Endodermal cell (in vitro differentiated cells): ENCODE measurements at regions not wholly inside any gene's neighbourhood (a gene's known extent, or its start where the extent isn't known, plus 50 kb on each side); places are given as distances from the start of the nearest gene placed in this dataset.

Source experiments
- DNase-seq: peaks from one replicate; pipeline ENCODE4 v3.0.0-alpha.2; 2017
- H3K27ac ChIP-seq: 2 replicates; pipeline ENCODE4 v1.5.1; 2013; ENCODE audit warnings: mild to moderate bottlenecking, low read depth, low read length, moderate library complexity
- H3K27me3 ChIP-seq: 2 replicates; pipeline ENCODE4 v1.6.1; 2013; ENCODE audit warnings: mild to moderate bottlenecking, low read length, moderate library complexity; ENCODE audit not compliant: insufficient read depth, control insufficient read depth, poor library complexity, severe bottlenecking
- H3K36me3 ChIP-seq: 2 replicates; pipeline ENCODE4 v1.7.0; 2013; ENCODE audit warnings: mild to moderate bottlenecking, low read length, moderate library complexity; ENCODE audit not compliant: control insufficient read depth, insufficient read depth
- H3K4me1 ChIP-seq: one replicate; pipeline ENCODE4 v1.7.0; 2013; ENCODE audit warnings: low read length; ENCODE audit not compliant: control insufficient read depth, insufficient read depth
- H3K4me3 ChIP-seq: 2 replicates; pipeline ENCODE4 v1.5.1; 2013; ENCODE audit warnings: mild to moderate bottlenecking, low read length, moderate library complexity
- H3K9ac ChIP-seq: 2 replicates; pipeline ENCODE4 v1.6.1; 2013; ENCODE audit warnings: mild to moderate bottlenecking, low read length, moderate library complexity; ENCODE audit not compliant: poor library complexity, severe bottlenecking; ENCODE audit errors: extremely low read depth
- H3K9me3 ChIP-seq: 2 replicates; pipeline ENCODE4 v1.6.1; 2013; ENCODE audit warnings: mild to moderate bottlenecking, low read length, moderate library complexity; ENCODE audit not compliant: control insufficient read depth
- H3K27ac Mint-ChIP-seq: 2 replicates; pipeline ENCODE4 v1.8.0; 2020; ENCODE audit warnings: mixed read lengths
- H3K27me3 Mint-ChIP-seq: 2 replicates; pipeline ENCODE4 v1.8.0; 2021; ENCODE audit warnings: mild to moderate bottlenecking, mixed read lengths; ENCODE audit not compliant: insufficient read depth
- H3K36me3 Mint-ChIP-seq: 2 replicates; pipeline ENCODE4 v1.8.0; 2020; ENCODE audit warnings: low read depth, mixed read lengths
- H3K4me1 Mint-ChIP-seq: 2 replicates; pipeline ENCODE4 v1.8.0; 2020; ENCODE audit warnings: mixed read lengths
- H3K4me3 Mint-ChIP-seq: 2 replicates; pipeline ENCODE4 v1.8.0; 2020; ENCODE audit warnings: mild to moderate bottlenecking, moderate library complexity, mixed read lengths
- H3K9me3 Mint-ChIP-seq: 2 replicates; pipeline ENCODE4 v1.8.0; 2020; ENCODE audit warnings: mild to moderate bottlenecking, mixed read lengths
- WGBS, 2 experiments: methylation state at CpG; one replicate each; pipeline versions ENCODE4 v1.1.5 to v1.1.7; 2013; ENCODE audit warnings: missing lambda C conversion rate in 2 of 2, mixed read lengths in 1 of 2; ENCODE audit not compliant: insufficient coverage in 1 of 2, insufficient read length in 1 of 2; 5-methylcytosine and 5-hydroxymethylcytosine counted together
- TF ChIP-seq, protein P1 (sequence below): fragments of 200-600 bp; sonication (generic); conservative IDR thresholded peaks from 2 replicates; pipeline ENCODE4 v1.5.0; 2021; ENCODE audit warnings: antibody characterized with exemption, mild to moderate bottlenecking

DNA sequence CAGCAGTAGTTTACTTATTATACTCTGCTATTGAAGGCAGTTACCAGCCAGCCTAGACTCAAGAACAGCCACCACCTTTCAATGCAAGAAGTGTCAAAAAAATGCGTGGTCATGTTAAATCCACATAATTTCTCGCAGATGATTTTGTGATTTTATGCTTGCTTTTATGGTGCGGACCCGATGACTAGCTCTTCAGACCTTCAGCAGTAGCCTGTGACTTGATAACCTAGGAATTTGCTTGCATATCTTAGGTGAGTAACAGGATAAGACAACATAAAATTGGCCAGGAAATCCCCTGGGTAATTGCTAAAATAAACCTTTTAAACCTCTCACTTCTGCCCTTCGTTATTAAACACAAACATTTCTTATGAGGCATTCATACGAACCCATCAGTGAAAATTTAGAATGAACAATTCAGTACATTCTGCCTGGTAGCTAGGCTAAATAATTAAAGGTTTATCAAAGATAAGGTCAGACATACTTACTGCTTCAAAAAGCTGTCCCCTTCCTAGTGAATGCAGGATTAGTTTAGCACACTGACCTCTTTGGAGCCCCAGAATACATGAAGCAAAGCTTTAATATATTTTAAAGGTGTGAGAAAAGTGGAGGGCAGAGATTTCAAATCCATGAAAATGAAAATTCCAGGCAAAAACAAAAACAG is 798.8 kb downstream of the OTOL1 start:
- Histone ChIP-seq H3K4me3 (no peak overlapping the region), H3K27me3 (no peaks in the 10 kb centered on the region), H3K4me1 (peaks cover 3% of the 10 kb centered on the region), H3K27ac (no peak overlapping the region), H3K9me3 (no peaks in the 10 kb centered on the region), H3K36me3 (no peaks in the 10 kb centered on the region), H3K9ac (peak overlapping the region; percentile 7)
- Mint-ChIP-seq H3K4me1 (peaks cover 10% of the 10 kb centered on the region), H3K27me3 (no peaks in the 10 kb centered on the region), H3K9me3 (peaks cover 3% of the 10 kb centered on the region), H3K36me3 (no peaks in the 10 kb centered on the region), H3K27ac (peak overlapping the region; percentile 37), H3K4me3 (no peak overlapping the region)
- DNase-seq, result peak; percentile 45
- TF ChIP-seq, protein P1, sequence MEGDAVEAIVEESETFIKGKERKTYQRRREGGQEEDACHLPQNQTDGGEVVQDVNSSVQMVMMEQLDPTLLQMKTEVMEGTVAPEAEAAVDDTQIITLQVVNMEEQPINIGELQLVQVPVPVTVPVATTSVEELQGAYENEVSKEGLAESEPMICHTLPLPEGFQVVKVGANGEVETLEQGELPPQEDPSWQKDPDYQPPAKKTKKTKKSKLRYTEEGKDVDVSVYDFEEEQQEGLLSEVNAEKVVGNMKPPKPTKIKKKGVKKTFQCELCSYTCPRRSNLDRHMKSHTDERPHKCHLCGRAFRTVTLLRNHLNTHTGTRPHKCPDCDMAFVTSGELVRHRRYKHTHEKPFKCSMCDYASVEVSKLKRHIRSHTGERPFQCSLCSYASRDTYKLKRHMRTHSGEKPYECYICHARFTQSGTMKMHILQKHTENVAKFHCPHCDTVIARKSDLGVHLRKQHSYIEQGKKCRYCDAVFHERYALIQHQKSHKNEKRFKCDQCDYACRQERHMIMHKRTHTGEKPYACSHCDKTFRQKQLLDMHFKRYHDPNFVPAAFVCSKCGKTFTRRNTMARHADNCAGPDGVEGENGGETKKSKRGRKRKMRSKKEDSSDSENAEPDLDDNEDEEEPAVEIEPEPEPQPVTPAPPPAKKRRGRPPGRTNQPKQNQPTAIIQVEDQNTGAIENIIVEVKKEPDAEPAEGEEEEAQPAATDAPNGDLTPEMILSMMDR, result no peak
- 78 to 80% methylated on average over 4 to 6 of the region's 6 CpGs for WGBS, 2 experiments

DNA sequence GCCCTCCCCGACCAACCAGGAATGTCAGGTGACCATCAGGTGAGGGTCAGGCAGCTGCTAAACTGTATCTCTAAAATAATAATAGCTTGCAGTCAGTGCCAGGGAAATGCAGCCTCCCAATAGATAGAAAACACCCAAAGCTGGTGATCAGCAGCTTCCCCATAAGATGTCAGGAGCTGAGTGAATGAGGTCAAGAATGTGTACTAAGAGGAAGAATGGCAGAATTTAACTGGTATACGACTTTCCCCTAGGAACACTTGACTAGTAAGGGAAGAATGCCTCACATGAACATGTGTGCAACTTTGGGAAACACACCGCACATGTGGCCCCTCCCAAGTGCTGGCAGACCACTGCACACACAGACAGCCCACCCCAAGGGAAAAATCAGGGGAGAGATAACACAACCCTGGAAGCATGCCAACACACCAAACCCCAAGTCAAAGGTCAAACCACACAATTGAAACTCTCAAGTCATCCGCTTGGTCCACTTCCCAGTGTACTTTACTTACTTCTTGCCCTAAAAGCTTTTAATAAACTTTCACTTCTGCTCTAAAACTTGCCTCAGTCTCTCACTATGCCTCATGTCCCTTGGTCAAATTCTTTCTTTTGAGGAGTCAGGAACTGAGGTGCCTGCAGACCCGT is 806.5 kb downstream of the OTOL1 start:
- no peaks in the 10 kb centered on the region for H3K27me3 Mint-ChIP-seq
- peaks cover 8% of the 10 kb centered on the region for H3K4me1 Mint-ChIP-seq
- no peaks in the 10 kb centered on the region for H3K9me3 Mint-ChIP-seq
- H3K36me3 ChIP-seq, result no peaks in the 10 kb centered on the region
- no peak overlapping the region for H3K4me3 ChIP-seq
- H3K4me1 ChIP-seq, result no peaks in the 10 kb centered on the region
- no peak overlapping the region for H3K9ac ChIP-seq
- H3K36me3 Mint-ChIP-seq, result no peaks in the 10 kb centered on the region
- no peaks in the 10 kb centered on the region for H3K27me3 ChIP-seq
- no peak overlapping the region for H3K4me3 Mint-ChIP-seq
- no peak for DNase-seq
- H3K27ac ChIP-seq, result no peak overlapping the region
- TF ChIP-seq, protein P1, result no peak
- no peak overlapping the region for H3K27ac Mint-ChIP-seq
- 90% methylated on average over 2 to 5 of the region's 5 CpGs for WGBS, 2 experiments
- no peaks in the 10 kb centered on the region for H3K9me3 ChIP-seq

DNA sequence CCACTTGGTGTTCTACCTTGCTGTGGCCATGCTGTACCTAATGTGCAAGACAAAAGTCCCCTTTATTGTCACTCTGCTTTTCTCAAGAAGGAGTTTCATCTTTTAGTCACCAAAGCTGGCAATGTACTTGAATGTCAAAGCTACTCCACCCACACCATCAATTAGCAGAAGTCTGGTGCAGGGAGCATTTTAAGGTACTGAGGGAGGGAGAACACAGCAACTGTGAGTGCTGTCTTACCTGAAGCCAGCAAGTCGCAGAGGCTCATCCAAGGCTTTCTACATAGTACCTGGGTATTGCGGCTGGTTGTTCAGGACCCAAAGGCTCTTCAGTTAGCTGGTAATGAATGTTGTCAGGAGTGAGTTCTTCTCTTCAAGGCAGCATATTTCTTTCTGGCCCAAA is 820.4 kb downstream of the OTOL1 start:
- Mint-ChIP-seq H3K27me3 (no peaks in the 10 kb centered on the region), H3K27ac (no peak overlapping the region), H3K4me1 (no peaks in the 10 kb centered on the region), H3K4me3 (no peak overlapping the region), H3K9me3 (no peaks in the 10 kb centered on the region), H3K36me3 (no peaks in the 10 kb centered on the region)
- Histone ChIP-seq H3K9ac (no peak overlapping the region), H3K4me1 (no peaks in the 10 kb centered on the region), H3K4me3 (no peak overlapping the region), H3K36me3 (no peaks in the 10 kb centered on the region), H3K9me3 (no peaks in the 10 kb centered on the region), H3K27me3 (no peaks in the 10 kb centered on the region), H3K27ac (no peak overlapping the region)
- WGBS, 2 experiments, result 95 to 100% methylated on average over 2 of the region's 2 CpGs
- no peak for DNase-seq
- TF ChIP-seq, protein P1, result no peak
